DOHH2 (cell line): ENCODE measurements at regions not wholly inside any gene's neighbourhood (a gene's known extent, or its start where the extent isn't known, plus 50 kb on each side); places are given as distances from the start of the nearest gene placed in this dataset.

Source experiments
- H3F3A ChIP-seq: fragments of 200-600 bp; sonication (generic), shearing (Covaris generic); 2 replicates; pipeline ENCODE4 v1.6.0; 2016; ENCODE audit warnings: antibody characterized with exemption, mild to moderate bottlenecking; ENCODE audit not compliant: control insufficient read depth, insufficient read depth
- H3K27ac ChIP-seq: fragments of 200-600 bp; sonication (generic); 2 replicates; pipeline ENCODE4 v1.5.1; 2014; ENCODE audit warnings: low read depth, mild to moderate bottlenecking, low read length, moderate library complexity
- H3K27me3 ChIP-seq: fragments of 200-600 bp; sonication (generic); 2 replicates; pipeline ENCODE4 v1.6.1; 2014; ENCODE audit warnings: mild to moderate bottlenecking, low read length, mixed read lengths; ENCODE audit not compliant: control insufficient read depth
- H3K36me3 ChIP-seq: fragments of 200-600 bp; sonication (generic); 2 replicates; pipeline ENCODE4 v1.6.1; 2014; ENCODE audit warnings: mild to moderate bottlenecking, low read length, moderate library complexity, mixed read lengths; ENCODE audit not compliant: control insufficient read depth
- H3K4me1 ChIP-seq: fragments of 200-600 bp; sonication (generic); 2 replicates; pipeline ENCODE4 v1.6.1; 2014; ENCODE audit warnings: mild to moderate bottlenecking, low read length, mixed read lengths; ENCODE audit not compliant: control insufficient read depth
- H3K4me2 ChIP-seq: fragments of 200-600 bp; sonication (generic); 2 replicates; pipeline ENCODE4 v1.6.0; 2014; ENCODE audit warnings: mild to moderate bottlenecking, low read length, moderate library complexity
- H3K4me3 ChIP-seq: fragments of 200-600 bp; sonication (generic); 2 replicates; pipeline ENCODE4 v1.5.1; 2014; ENCODE audit warnings: mild to moderate bottlenecking, low read length, mixed read lengths
- H3K79me2 ChIP-seq: fragments of 200-600 bp; sonication (generic); 2 replicates; pipeline ENCODE4 v1.6.1; 2014; ENCODE audit warnings: mild to moderate bottlenecking, low read length, mixed read lengths; ENCODE audit not compliant: control insufficient read depth
- H3K9me2 ChIP-seq: fragments of 200-600 bp; sonication (generic); replicated peaks from 2 replicates; pipeline ENCODE4 v1.6.1; 2014; ENCODE audit warnings: mild to moderate bottlenecking, low read length, mixed read lengths; ENCODE audit not compliant: control insufficient read depth
- H3K9me3 ChIP-seq: fragments of 200-600 bp; sonication (generic); 2 replicates; pipeline ENCODE4 v1.6.1; 2014; ENCODE audit warnings: antibody characterized with exemption, low read length, mixed read lengths; ENCODE audit not compliant: control insufficient read depth, insufficient read depth
- H4K20me1 ChIP-seq: fragments of 200-600 bp; sonication (generic); 2 replicates; pipeline ENCODE4 v1.6.0; 2014; ENCODE audit warnings: low read depth, mild to moderate bottlenecking, antibody characterized with exemption, low read length, moderate library complexity; ENCODE audit not compliant: control insufficient read depth, insufficient read depth
- CTCF ChIP-seq: fragments of 200-600 bp; sonication (generic); IDR thresholded peaks from one replicate; pipeline ENCODE4 v1.5.1; 2014; ENCODE audit warnings: antibody characterized with exemption, mild to moderate bottlenecking, low read depth, low read length; ENCODE audit not compliant: poor library complexity, severe bottlenecking
- EZH2phosphoT487 ChIP-seq: fragments of 200-600 bp; sonication (generic); IDR thresholded peaks from 2 replicates; pipeline ENCODE4 v1.6.1; 2017; ENCODE audit warnings: borderline replicate concordance, mild to moderate bottlenecking, antibody characterized with exemption, low read length, moderate library complexity, mixed read lengths

DNA sequence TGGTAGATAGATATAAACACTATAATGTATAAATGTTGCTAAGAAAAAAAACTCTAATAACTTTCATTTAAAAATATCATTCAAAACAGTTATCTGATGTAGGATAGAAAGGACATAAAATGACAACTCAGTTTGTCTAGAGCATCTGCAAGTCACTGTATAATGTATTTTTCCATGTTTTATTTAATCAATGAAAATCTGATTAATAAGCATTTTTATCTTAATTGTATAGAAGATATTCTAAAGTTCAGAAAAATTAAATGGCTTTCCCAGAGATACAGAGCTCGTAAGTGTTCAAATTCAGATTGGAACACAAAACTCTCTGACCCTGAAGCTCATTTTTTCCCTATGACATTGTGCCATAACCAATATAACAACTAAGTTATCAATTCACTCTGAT lies 295.9 kb upstream of the DCN start:
- Histone ChIP-seq H3K27me3 (no peaks in the 10 kb centered on the region), H3K27ac (no peak overlapping the region), H3K4me3 (no peak overlapping the region), H3K4me1 (no peaks in the 10 kb centered on the region), H3K36me3 (no peaks in the 10 kb centered on the region), H3K79me2 (no peaks in the 10 kb centered on the region), H3F3A (no peaks in the 10 kb centered on the region), H3K9me2 (no peaks in the 10 kb centered on the region), H3K4me2 (no peak overlapping the region), H3K9me3 (no peaks in the 10 kb centered on the region), H4K20me1 (no peaks in the 10 kb centered on the region)
- TF ChIP-seq CTCF (no peak), EZH2phosphoT487 (no peak)

DNA sequence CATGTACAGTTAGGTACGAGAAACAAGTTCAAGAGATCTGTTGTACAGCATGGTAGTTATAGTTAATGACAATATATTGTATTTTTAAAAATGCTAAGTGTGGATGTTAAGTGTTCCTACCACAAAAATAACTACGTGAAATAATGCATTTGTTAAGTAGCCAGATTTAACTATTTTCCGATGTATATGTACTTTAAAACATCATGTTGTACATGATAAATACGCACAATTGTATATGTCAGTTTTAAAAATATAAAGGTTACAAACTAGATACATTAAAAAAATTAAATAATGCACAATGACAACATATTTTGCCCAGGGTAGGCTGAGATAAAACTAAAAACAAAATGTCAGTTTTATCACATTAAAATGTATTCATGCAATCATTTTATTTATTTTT lies 285.1 kb upstream of the DCN start:
- no peaks in the 10 kb centered on the region for H3K4me1 ChIP-seq
- H3K27ac ChIP-seq, result no peak overlapping the region
- no peak overlapping the region for H3K4me3 ChIP-seq
- H4K20me1 ChIP-seq, result no peaks in the 10 kb centered on the region
- H3F3A ChIP-seq, result no peaks in the 10 kb centered on the region
- TF ChIP-seq CTCF, result no peak
- no peak for TF ChIP-seq EZH2phosphoT487
- H3K9me2 ChIP-seq, result no peaks in the 10 kb centered on the region
- no peak overlapping the region for H3K4me2 ChIP-seq
- H3K27me3 ChIP-seq, result no peaks in the 10 kb centered on the region
- H3K36me3 ChIP-seq, result no peaks in the 10 kb centered on the region
- no peaks in the 10 kb centered on the region for H3K79me2 ChIP-seq
- no peaks in the 10 kb centered on the region for H3K9me3 ChIP-seq

DNA sequence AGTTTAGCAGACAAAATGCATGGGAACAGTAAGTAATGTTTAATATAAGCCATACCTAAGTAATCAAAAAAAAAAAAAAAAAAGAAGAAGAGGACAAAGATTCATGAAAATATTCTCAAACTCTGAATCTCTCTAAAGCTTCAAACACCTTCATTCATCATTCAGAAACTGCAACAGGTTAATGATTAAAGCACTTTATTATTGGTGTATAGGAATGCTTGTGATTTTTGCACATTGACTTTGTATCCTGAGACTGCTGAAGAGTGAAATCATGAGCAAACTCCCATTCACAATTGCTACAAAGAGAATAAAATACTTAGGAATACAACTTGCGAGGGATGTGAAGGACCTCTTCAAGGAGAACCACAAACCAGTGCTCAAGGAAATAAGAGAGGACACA lies 278.4 kb upstream of the DCN start:
- Histone ChIP-seq H4K20me1 (no peaks in the 10 kb centered on the region), H3K79me2 (no peaks in the 10 kb centered on the region)

More for the DNA sequence above, 278.4 kb upstream of the DCN start:
- H3K4me1 ChIP-seq, result no peaks in the 10 kb centered on the region
- H3K4me2 ChIP-seq, result no peak overlapping the region
- H3K36me3 ChIP-seq, result no peaks in the 10 kb centered on the region
- no peaks in the 10 kb centered on the region for H3K9me3 ChIP-seq
- no peaks in the 10 kb centered on the region for H3K27me3 ChIP-seq
- TF ChIP-seq CTCF (no peak), EZH2phosphoT487 (no peak)
- no peaks in the 10 kb centered on the region for H3F3A ChIP-seq
- no peak overlapping the region for H3K4me3 ChIP-seq
- no peaks in the 10 kb centered on the region for H3K9me2 ChIP-seq
- H3K27ac ChIP-seq, result no peak overlapping the region
